ENCODE measurements at regions not wholly inside any gene's neighbourhood (a gene's known extent, or its start where the extent isn't known, plus 50 kb on each side); places are given as distances from the start of the nearest gene placed in this dataset.
A peak's percentile ranks its signal among the peaks of the same experiment; 100 is the strongest.

DNA sequence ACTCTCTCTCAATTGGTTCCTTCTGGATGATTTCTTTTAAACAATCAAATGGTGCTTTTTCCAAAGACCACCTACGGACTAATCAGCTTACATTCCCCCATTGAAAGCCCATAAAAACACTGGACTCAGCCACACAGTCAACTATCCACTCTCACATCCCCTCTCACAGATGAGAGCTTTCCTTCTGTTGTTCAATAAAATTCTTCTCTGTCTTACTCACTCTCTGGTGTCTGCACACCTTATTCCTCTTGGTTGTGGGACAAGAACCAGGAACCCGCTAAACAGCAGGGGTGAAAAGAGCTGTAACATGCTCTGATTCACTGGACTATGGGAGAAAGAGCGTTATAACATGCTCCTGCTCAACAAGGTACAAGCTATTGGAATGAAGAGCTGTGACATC lies 2896.2 kb downstream of the PCDH9 start:
- FAIRE-seq: no peak
- H2AFZ ChIP-seq (ENCODE audit: low read depth, low read length): no peak overlapping the region
- no peaks in the 10 kb centered on the region for H3K36me3 ChIP-seq (ENCODE audit: insufficient read depth, low read length)
- no peak overlapping the region for H3K4me2 ChIP-seq (ENCODE audit: low read length)
- Mint-ChIP-seq H3K36me3 (ENCODE audit: low read depth, unreplicated experiment) (no peaks in the 10 kb centered on the region), H3K9me3 (ENCODE audit: unreplicated experiment) (no peaks in the 10 kb centered on the region), H3K4me3 (ENCODE audit: unreplicated experiment) (no peak overlapping the region), H3K4me1 (ENCODE audit: low read depth, unreplicated experiment) (no peaks in the 10 kb centered on the region), H3K27ac (ENCODE audit: unreplicated experiment) (no peak overlapping the region), H3K27me3 (ENCODE audit: low read depth, unreplicated experiment) (no peaks in the 10 kb centered on the region)
- H3K27me3 ChIP-seq (ENCODE audit: insufficient read depth, low read length): no peaks in the 10 kb centered on the region
- no peak overlapping the region for H3K4me3 ChIP-seq (ENCODE audit: insufficient read depth, low read depth, low read length)
- no peak for DNase-seq (ENCODE audit: low read depth)
- H3K4me1 ChIP-seq (ENCODE audit: insufficient read depth, low read length): no peaks in the 10 kb centered on the region
- peaks cover 5% of the 10 kb centered on the region for H3K9me3 ChIP-seq (ENCODE audit: insufficient read depth, low read depth, low read length)
- H3K27ac ChIP-seq (ENCODE audit: low read depth, low read length): no peak overlapping the region
- TF ChIP-seq, protein P1, sequence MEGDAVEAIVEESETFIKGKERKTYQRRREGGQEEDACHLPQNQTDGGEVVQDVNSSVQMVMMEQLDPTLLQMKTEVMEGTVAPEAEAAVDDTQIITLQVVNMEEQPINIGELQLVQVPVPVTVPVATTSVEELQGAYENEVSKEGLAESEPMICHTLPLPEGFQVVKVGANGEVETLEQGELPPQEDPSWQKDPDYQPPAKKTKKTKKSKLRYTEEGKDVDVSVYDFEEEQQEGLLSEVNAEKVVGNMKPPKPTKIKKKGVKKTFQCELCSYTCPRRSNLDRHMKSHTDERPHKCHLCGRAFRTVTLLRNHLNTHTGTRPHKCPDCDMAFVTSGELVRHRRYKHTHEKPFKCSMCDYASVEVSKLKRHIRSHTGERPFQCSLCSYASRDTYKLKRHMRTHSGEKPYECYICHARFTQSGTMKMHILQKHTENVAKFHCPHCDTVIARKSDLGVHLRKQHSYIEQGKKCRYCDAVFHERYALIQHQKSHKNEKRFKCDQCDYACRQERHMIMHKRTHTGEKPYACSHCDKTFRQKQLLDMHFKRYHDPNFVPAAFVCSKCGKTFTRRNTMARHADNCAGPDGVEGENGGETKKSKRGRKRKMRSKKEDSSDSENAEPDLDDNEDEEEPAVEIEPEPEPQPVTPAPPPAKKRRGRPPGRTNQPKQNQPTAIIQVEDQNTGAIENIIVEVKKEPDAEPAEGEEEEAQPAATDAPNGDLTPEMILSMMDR (IDR thresholded peaks at IDR 0.05; ENCODE audit: insufficient read depth, low read depth, low read length): no peak
- no peak for TF ChIP-seq EZH2 (IDR thresholded peaks at IDR 0.05; ENCODE audit: insufficient read depth, low read length)
- H3K79me2 ChIP-seq (ENCODE audit: insufficient read depth, low read length): no peaks in the 10 kb centered on the region
- H3K9ac ChIP-seq (ENCODE audit: low read length): no peak overlapping the region
- no peaks in the 10 kb centered on the region for H4K20me1 ChIP-seq (ENCODE audit: insufficient read depth, low read length)

DNA sequence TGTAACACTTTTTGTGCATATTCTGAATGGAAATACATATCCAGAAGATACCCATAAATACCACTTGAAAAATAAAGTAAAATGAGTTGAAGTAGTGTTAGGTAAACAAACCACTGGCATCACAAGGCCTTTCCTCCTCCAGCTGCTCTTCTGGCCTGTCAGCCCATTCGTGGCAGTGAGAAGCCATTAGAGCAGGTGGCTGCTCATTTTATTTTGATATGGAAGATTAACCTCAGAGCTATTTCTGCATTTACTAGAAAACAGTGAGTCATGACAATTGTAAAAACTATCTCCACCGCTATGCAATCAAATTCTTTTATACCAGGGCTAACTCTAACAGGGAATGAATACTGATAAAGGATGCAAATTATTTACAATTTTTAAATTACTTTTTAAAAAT lies 2898.1 kb downstream of the PCDH9 start:
- no peak overlapping the region for H3K4me3 ChIP-seq (ENCODE audit: insufficient read depth, low read depth, low read length)
- DNase-seq (ENCODE audit: low read depth): peak; percentile 18
- Mint-ChIP-seq H3K4me1 (ENCODE audit: low read depth, unreplicated experiment) (no peaks in the 10 kb centered on the region), H3K4me3 (ENCODE audit: unreplicated experiment) (no peak overlapping the region), H3K27me3 (ENCODE audit: low read depth, unreplicated experiment) (no peaks in the 10 kb centered on the region), H3K27ac (ENCODE audit: unreplicated experiment) (no peak overlapping the region), H3K9me3 (ENCODE audit: unreplicated experiment) (no peaks in the 10 kb centered on the region), H3K36me3 (ENCODE audit: low read depth, unreplicated experiment) (no peaks in the 10 kb centered on the region)
- H3K9ac ChIP-seq (ENCODE audit: low read length): no peak overlapping the region
- FAIRE-seq: no peak
- no peaks in the 10 kb centered on the region for H3K4me1 ChIP-seq (ENCODE audit: insufficient read depth, low read length)
- H4K20me1 ChIP-seq (ENCODE audit: insufficient read depth, low read length): no peaks in the 10 kb centered on the region
- H3K9me3 ChIP-seq (ENCODE audit: insufficient read depth, low read depth, low read length): peaks cover 5% of the 10 kb centered on the region
- no peaks in the 10 kb centered on the region for H3K79me2 ChIP-seq (ENCODE audit: insufficient read depth, low read length)
- no peaks in the 10 kb centered on the region for H3K36me3 ChIP-seq (ENCODE audit: insufficient read depth, low read length)
- H2AFZ ChIP-seq (ENCODE audit: low read depth, low read length): no peak overlapping the region
- H3K4me2 ChIP-seq (ENCODE audit: low read length): no peak overlapping the region
- H3K27ac ChIP-seq (ENCODE audit: low read depth, low read length): no peak overlapping the region
- no peak for TF ChIP-seq EZH2 (IDR thresholded peaks at IDR 0.05; ENCODE audit: insufficient read depth, low read length)
- TF ChIP-seq, protein P1 (IDR thresholded peaks at IDR 0.05; ENCODE audit: insufficient read depth, low read depth, low read length): no peak
- H3K27me3 ChIP-seq (ENCODE audit: insufficient read depth, low read length): no peaks in the 10 kb centered on the region

DNA sequence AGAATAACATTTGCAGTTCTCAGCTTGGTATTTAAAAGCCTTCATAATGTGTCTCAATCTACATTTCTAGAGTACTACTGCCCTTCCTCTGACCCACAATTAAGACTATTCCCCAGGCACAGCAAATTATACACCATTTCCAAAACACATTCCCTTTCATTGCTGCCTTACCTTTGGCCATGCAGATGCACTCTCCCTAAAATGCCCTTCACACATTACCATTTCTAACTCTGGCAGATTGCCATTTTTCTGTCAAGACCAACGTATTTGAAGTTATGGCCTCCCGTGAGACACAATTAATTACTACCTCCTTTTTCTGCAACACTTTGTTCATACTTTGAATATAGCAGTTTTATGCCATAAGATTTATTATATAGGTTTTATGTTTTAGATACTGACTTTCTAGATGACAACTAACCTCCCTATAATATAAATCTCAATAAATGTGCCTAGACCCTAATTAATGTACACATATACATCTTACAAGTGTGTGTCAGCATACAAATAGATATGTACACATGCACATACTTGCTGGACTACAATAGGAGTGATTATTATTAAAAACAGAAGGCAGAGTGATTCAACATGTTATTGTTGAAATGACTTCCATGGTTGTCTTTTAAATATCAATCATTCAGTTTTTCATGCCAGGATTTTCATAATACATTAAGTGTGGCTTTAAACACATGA lies 2902.5 kb downstream of the PCDH9 start:
- H3K9ac ChIP-seq (ENCODE audit: low read length): no peak overlapping the region
- no peak for FAIRE-seq
- no peaks in the 10 kb centered on the region for H3K4me1 ChIP-seq (ENCODE audit: insufficient read depth, low read length)
- no peak overlapping the region for H2AFZ ChIP-seq (ENCODE audit: low read depth, low read length)
- H3K79me2 ChIP-seq (ENCODE audit: insufficient read depth, low read length): no peaks in the 10 kb centered on the region
- TF ChIP-seq EZH2 (IDR thresholded peaks at IDR 0.05; ENCODE audit: insufficient read depth, low read length): no peak
- TF ChIP-seq, protein P1 (IDR thresholded peaks at IDR 0.05; ENCODE audit: insufficient read depth, low read depth, low read length): no peak
- H3K27me3 ChIP-seq (ENCODE audit: insufficient read depth, low read length): no peaks in the 10 kb centered on the region
- no peaks in the 10 kb centered on the region for H4K20me1 ChIP-seq (ENCODE audit: insufficient read depth, low read length)
- H3K27ac ChIP-seq (ENCODE audit: low read depth, low read length): no peak overlapping the region
- Mint-ChIP-seq H3K4me1 (ENCODE audit: low read depth, unreplicated experiment) (no peaks in the 10 kb centered on the region), H3K4me3 (ENCODE audit: unreplicated experiment) (no peak overlapping the region), H3K27me3 (ENCODE audit: low read depth, unreplicated experiment) (no peaks in the 10 kb centered on the region), H3K9me3 (ENCODE audit: unreplicated experiment) (no peaks in the 10 kb centered on the region), H3K36me3 (ENCODE audit: low read depth, unreplicated experiment) (no peaks in the 10 kb centered on the region), H3K27ac (ENCODE audit: unreplicated experiment) (no peak overlapping the region)
- H3K9me3 ChIP-seq (ENCODE audit: insufficient read depth, low read depth, low read length): no peaks in the 10 kb centered on the region
- H3K4me3 ChIP-seq (ENCODE audit: insufficient read depth, low read depth, low read length): no peak overlapping the region
- no peak for DNase-seq (ENCODE audit: low read depth)
- H3K36me3 ChIP-seq (ENCODE audit: insufficient read depth, low read length): no peaks in the 10 kb centered on the region
- no peak overlapping the region for H3K4me2 ChIP-seq (ENCODE audit: low read length)

Data from astrocyte (in vitro differentiated cells and primary cell).